A549 (cell line): ENCODE measurements at regions not wholly inside any gene's neighbourhood (a gene's known extent, or its start where the extent isn't known, plus 50 kb on each side); places are given as distances from the start of the nearest gene placed in this dataset.
A peak's percentile ranks its signal among the peaks of the same experiment; 100 is the strongest.
"Not testable (repeated sequence)": the region's sequence is repeated elsewhere in the genome, so short reads cannot be mapped to it uniquely, and the experiment has no call there.

Experiments used
- ATAC-seq, 2 experiments: fragments of 200-7000 bp in 1 of 2; fragments of >200 bp in 1 of 2; cut with Nextera tagmentation in 1 of 2; cut with Tn5 transposase in 1 of 2; 3 replicates each; pipeline versions ENCODE4 v1.8.0 to v1.9.1; 2018 to 2020; ENCODE audit warnings: mild to moderate bottlenecking in 1 of 2, moderate library complexity in 1 of 2
- CTCF ChIA-PET: fragments of 300-600 bp; sonication (Branson Sonifier 250); formaldehyde crosslinking; extraction: SDS; loops from one replicate; lab custom pipeline; 2021; ENCODE audit warnings: antibody characterized with exemption, inconsistent platforms; lab: Yijun Ruan, JAX
- POLR2A ChIA-PET: fragments of 350-600 bp; formaldehyde crosslinking; extraction: SDS; loops from one replicate; lab custom pipeline; 2021; ENCODE audit warnings: antibody characterized with exemption, inconsistent platforms; lab: Yijun Ruan, JAX
- DNase-seq, 2 experiments: peaks; one replicate each; pipeline versions ENCODE4 v3.0.0 to v3.0.0-alpha.2; 2011 to 2016; ENCODE audit warnings: low read depth in 1 of 2, low spot score in 1 of 2
- FAIRE-seq: peaks from 2 replicates; lab custom pipeline; 2011; peaks lifted over from hg19 to GRCh38; lab: Jason Lieb, UNC
- H3K27ac ChIP-seq, 2 experiments: fragments of >200 bp; sonication (Bioruptor Twin); formaldehyde crosslinking; 3 replicates each; pipeline ENCODE4 v1.5.1; 2016 to 2017
- H3K4me1 ChIP-seq: fragments of >200 bp; sonication (Bioruptor Twin); formaldehyde crosslinking; 3 replicates; pipeline ENCODE4 v1.6.1; 2016
- H3K4me2 ChIP-seq: fragments of >200 bp; sonication (Bioruptor Twin); formaldehyde crosslinking; 3 replicates; pipeline ENCODE4 v1.6.1; 2016
- H3K4me3 ChIP-seq: fragments of >200 bp; sonication (Bioruptor Twin); formaldehyde crosslinking; 3 replicates; pipeline ENCODE4 v1.5.1; 2016
- H3K9me3 ChIP-seq: fragments of >200 bp; sonication (Bioruptor Twin); formaldehyde crosslinking; 3 replicates; pipeline ENCODE4 v1.6.1; 2016
- ATOH8 ChIP-seq: fragments of 250-450 bp; sonication (Bioruptor Pico); IDR thresholded peaks from 2 replicates; pipeline ENCODE4 v1.5.0; 2020; ENCODE audit warnings: low read depth, mild to moderate bottlenecking, moderate library complexity
- BCL3 ChIP-seq: fragments of >200 bp; sonication (Bioruptor Twin); formaldehyde crosslinking; IDR thresholded peaks from 3 replicates; pipeline ENCODE4 v1.6.1; 2016
- CEBPB ChIP-seq, 2 experiments: fragments of >200 bp in 1 of 2; sonication (Bioruptor Twin) in 1 of 2; formaldehyde crosslinking in 1 of 2; IDR thresholded peaks; 2 replicates each; pipeline ENCODE4 v1.6.1; 2012 to 2016
- CHD4 ChIP-seq: fragments of 200-600 bp; sonication (generic); IDR thresholded peaks from 2 replicates; pipeline ENCODE4 v1.6.1; 2016; ENCODE audit warnings: antibody characterized with exemption, mild to moderate bottlenecking, borderline replicate concordance
- EP300 ChIP-seq, 2 experiments: fragments of >200 bp; sonication (Bioruptor Twin); formaldehyde crosslinking; IDR thresholded peaks; 2 replicates in 1 of 2; 3 replicates in 1 of 2; pipeline ENCODE4 v1.6.1; 2016 to 2017
- FOSB ChIP-seq: fragments of 250-450 bp; sonication (Bioruptor Pico); IDR thresholded peaks from 2 replicates; pipeline ENCODE4 v1.5.0; 2020; ENCODE audit warnings: mild to moderate bottlenecking, moderate library complexity
- FOSL2 ChIP-seq, 2 experiments: fragments of 450-650 bp in 1 of 2; fragments of >200 bp in 1 of 2; sonication (Bioruptor Twin) in 1 of 2; formaldehyde crosslinking; IDR thresholded peaks; 2 replicates each; pipeline versions ENCODE4 v1.5.0 to v1.6.1; 2016 to 2020; ENCODE audit warnings: mild to moderate bottlenecking in 1 of 2, moderate library complexity in 1 of 2
- FOXS1 ChIP-seq: fragments of 250-450 bp; sonication (Bioruptor Pico); IDR thresholded peaks from 2 replicates; pipeline ENCODE4 v1.5.0; 2020; ENCODE audit warnings: mild to moderate bottlenecking, moderate library complexity
- HEYL ChIP-seq: fragments of 250-450 bp; sonication (Bioruptor Pico); IDR thresholded peaks from 2 replicates; pipeline ENCODE4 v1.8.0; 2021; ENCODE audit warnings: mild to moderate bottlenecking, moderate library complexity
- HOXA7 ChIP-seq: fragments of 250-450 bp; sonication (Bioruptor Pico); IDR thresholded peaks from 2 replicates; pipeline ENCODE4 v1.5.0; 2020; ENCODE audit warnings: mild to moderate bottlenecking, moderate library complexity
- HOXB13 ChIP-seq: fragments of 250-450 bp; sonication (Bioruptor Pico); IDR thresholded peaks from 2 replicates; pipeline ENCODE4 v1.5.0; 2020; ENCODE audit warnings: low read depth, mild to moderate bottlenecking, moderate library complexity
- HOXB5 ChIP-seq: fragments of 250-450 bp; sonication (Bioruptor Pico); IDR thresholded peaks from 2 replicates; pipeline ENCODE4 v1.5.0; 2020; ENCODE audit warnings: mild to moderate bottlenecking, moderate library complexity
- JUN ChIP-seq, 2 experiments: fragments of >200 bp; sonication (Bioruptor Twin); formaldehyde crosslinking; IDR thresholded peaks; 2 replicates in 1 of 2; 3 replicates in 1 of 2; pipeline ENCODE4 v1.6.1; 2016 to 2017
- JUNB ChIP-seq: fragments of >200 bp; sonication (Bioruptor Twin); formaldehyde crosslinking; IDR thresholded peaks from 2 replicates; pipeline ENCODE4 v1.6.1; 2016
- MAX ChIP-seq: IDR thresholded peaks from 2 replicates; pipeline ENCODE4 v1.6.1; 2012
- NFE2L2 ChIP-seq: fragments of 150-350 bp; conservative IDR thresholded peaks from 2 replicates; pipeline ENCODE4 v1.6.1; 2014; ENCODE audit warnings: low read length
- NPAS2 ChIP-seq: fragments of 250-450 bp; sonication (Bioruptor Pico); IDR thresholded peaks from 2 replicates; pipeline ENCODE4 v1.8.0; 2022; ENCODE audit warnings: mild to moderate bottlenecking, moderate library complexity, borderline replicate concordance
- NR3C1 ChIP-seq: fragments of >200 bp; sonication (Bioruptor Twin); formaldehyde crosslinking; IDR thresholded peaks from 3 replicates; pipeline ENCODE4 v1.6.1; 2017
- RAD21 ChIP-seq, 2 experiments: fragments of >200 bp in 1 of 2; sonication (Bioruptor Twin) in 1 of 2; formaldehyde crosslinking in 1 of 2; IDR thresholded peaks in 1 of 2; conservative IDR thresholded peaks in 1 of 2; 2 replicates in 1 of 2; 3 replicates in 1 of 2; pipeline ENCODE4 v1.6.1; 2012 to 2018; ENCODE audit warnings: inconsistent platforms in 1 of 2
- RCOR1 ChIP-seq: fragments of 150-350 bp; IDR thresholded peaks from 2 replicates; pipeline ENCODE4 v1.6.1; 2014; ENCODE audit warnings: antibody characterized with exemption, low read length, low read depth
- SREBF2 ChIP-seq: fragments of 450-650 bp; IDR thresholded peaks from 2 replicates; pipeline ENCODE4 v1.6.1; 2014; ENCODE audit warnings: mild to moderate bottlenecking, moderate library complexity
- ZC3H11A ChIP-seq: fragments of 450-650 bp; IDR thresholded peaks from 2 replicates; pipeline ENCODE4 v1.6.1; 2014; ENCODE audit warnings: antibody characterized with exemption, mild to moderate bottlenecking
- ZSCAN20 ChIP-seq: fragments of 250-450 bp; sonication (Bioruptor Pico); IDR thresholded peaks from 2 replicates; pipeline ENCODE4 v1.8.0; 2022; ENCODE audit warnings: mild to moderate bottlenecking, moderate library complexity
- WGBS: methylation state at CpG from one replicate; pipeline ENCODE4 v1.1.6; 2017; ENCODE audit errors: missing lambda C conversion rate; 5-methylcytosine and 5-hydroxymethylcytosine counted together
- TF ChIP-seq, protein P1 (sequence below): fragments of >200 bp; sonication (Bioruptor Twin); formaldehyde crosslinking; IDR thresholded peaks from 3 replicates; pipeline ENCODE4 v1.5.1; 2016
- TF ChIP-seq, protein P2 (sequence below): IDR thresholded peaks from 2 replicates; pipeline ENCODE4 v1.6.1; 2012; ENCODE audit warnings: low read depth, borderline replicate concordance

DNA sequence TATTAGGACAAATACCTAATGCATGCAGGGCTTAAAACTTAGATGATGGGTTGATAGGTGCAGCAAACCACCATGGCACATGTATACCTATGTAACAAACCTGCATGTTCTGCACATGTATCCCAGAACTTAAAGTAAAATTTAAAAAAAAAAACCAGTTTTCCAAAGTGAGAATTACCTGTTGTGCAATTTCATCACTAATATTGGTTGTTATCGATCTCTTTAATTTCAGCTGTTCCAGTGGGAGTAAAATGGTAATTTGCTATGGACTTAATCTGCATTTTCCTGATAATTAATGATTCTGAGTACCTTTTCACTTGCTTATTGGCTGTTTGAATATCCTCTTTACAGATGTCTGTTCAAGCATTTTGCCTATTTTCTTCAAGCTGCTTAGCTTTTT is 69.6 kb upstream of the RXFP1 start:
- CTCF ChIA-PET, POLR2A ChIA-PET, FAIRE-seq, H3K9me3 ChIP-seq, H3K4me3 ChIP-seq, H3K27ac ChIP-seq, H3K4me2 ChIP-seq, H3K4me1 ChIP-seq, ATAC-seq, DNase-seq: not testable (repeated sequence)
- 47% methylated on average over 1 of the region's 1 CpG for WGBS
- TF ChIP-seq CEBPB (IDR thresholded peaks at IDR 0.05) = 0 out of 4 replicates have a peak, but pooled peaks of 1 of the 2 experiments have one; percentile 8

DNA sequence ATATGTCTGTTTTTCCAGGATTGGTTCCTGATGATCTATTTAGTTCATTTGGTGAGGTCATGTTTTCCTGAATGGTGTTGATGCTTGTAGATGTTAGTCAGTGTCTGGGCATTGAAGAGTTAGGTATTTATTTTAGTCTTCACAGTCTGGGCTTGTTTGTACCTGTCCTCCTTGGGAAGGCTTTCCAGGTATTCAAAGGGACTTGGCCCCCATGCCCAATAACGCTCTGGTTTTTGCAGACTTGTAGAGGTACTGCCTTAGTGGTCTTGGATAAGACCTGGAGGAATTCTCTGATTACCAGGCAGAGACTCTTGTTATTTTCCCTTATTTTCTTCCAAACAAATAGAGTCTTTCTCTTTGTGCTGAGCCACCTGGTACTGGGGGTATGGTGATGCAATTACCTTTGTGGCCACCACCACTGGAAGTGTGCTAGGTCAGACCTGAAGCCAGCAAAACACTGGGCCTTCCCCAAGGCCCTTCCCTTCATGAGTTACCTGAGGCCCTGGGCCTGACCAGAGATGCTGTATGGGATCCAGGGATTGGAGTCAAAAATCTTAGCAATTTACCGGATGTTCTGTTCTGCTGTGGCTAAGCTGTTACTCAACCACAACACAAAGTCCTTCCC is 63.3 kb upstream of the RXFP1 start:
- no peak for TF ChIP-seq ZSCAN20 (CRISPR knock-in tag)
- no peak for TF ChIP-seq NPAS2 (CRISPR knock-in tag)
- no peak for TF ChIP-seq FOSL2 (IDR thresholded peaks at IDR 0.05)
- no peak for TF ChIP-seq FOSL2 (CRISPR knock-in tag; IDR thresholded peaks at IDR 0.05)
- TF ChIP-seq, protein P1, sequence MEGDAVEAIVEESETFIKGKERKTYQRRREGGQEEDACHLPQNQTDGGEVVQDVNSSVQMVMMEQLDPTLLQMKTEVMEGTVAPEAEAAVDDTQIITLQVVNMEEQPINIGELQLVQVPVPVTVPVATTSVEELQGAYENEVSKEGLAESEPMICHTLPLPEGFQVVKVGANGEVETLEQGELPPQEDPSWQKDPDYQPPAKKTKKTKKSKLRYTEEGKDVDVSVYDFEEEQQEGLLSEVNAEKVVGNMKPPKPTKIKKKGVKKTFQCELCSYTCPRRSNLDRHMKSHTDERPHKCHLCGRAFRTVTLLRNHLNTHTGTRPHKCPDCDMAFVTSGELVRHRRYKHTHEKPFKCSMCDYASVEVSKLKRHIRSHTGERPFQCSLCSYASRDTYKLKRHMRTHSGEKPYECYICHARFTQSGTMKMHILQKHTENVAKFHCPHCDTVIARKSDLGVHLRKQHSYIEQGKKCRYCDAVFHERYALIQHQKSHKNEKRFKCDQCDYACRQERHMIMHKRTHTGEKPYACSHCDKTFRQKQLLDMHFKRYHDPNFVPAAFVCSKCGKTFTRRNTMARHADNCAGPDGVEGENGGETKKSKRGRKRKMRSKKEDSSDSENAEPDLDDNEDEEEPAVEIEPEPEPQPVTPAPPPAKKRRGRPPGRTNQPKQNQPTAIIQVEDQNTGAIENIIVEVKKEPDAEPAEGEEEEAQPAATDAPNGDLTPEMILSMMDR = no peak
- no peak for TF ChIP-seq RCOR1
- no peak for TF ChIP-seq JUN (IDR thresholded peaks at IDR 0.05)
- no peak for TF ChIP-seq FOXS1 (CRISPR knock-in tag)
- no peak for TF ChIP-seq RAD21 (conservative IDR thresholded peaks at IDR 0.05 in 1 of 2, IDR thresholded peaks at IDR 0.05 in 1 of 2)
- no peak for TF ChIP-seq HOXA7
- no peak for TF ChIP-seq CHD4
- no peak for TF ChIP-seq HEYL (CRISPR knock-in tag)
- TF ChIP-seq BCL3 = no peak
- POLR2A ChIA-PET = no interaction called here
- H3K4me2 ChIP-seq = no peak overlapping the region
- WGBS = 64% methylated on average over 2 of the region's 2 CpGs
- no peaks in the 10 kb centered on the region for H3K9me3 ChIP-seq
- no peak for FAIRE-seq
- H3K4me3 ChIP-seq = no peak overlapping the region
- DNase-seq = no peak
- no peak overlapping the region for H3K27ac ChIP-seq
- H3K4me1 ChIP-seq = no peaks in the 10 kb centered on the region
- no peak for ATAC-seq
- CTCF ChIA-PET = no interaction called here

GRCh38 chr4:158459085-158459820 is 62.4 kb upstream of the RXFP1 start:
- CTCF ChIA-PET = no interaction called here
- FAIRE-seq = no peak
- peak in 1 of 2 experiments; percentile 14 for DNase-seq
- Histone ChIP-seq H3K9me3 (no peaks in the 10 kb centered on the region), H3K27ac (no peak overlapping the region), H3K4me3 (no peak overlapping the region), H3K4me1 (no peaks in the 10 kb centered on the region), H3K4me2 (no peak overlapping the region)
- no peak for ATAC-seq
- TF ChIP-seq, protein P2, sequence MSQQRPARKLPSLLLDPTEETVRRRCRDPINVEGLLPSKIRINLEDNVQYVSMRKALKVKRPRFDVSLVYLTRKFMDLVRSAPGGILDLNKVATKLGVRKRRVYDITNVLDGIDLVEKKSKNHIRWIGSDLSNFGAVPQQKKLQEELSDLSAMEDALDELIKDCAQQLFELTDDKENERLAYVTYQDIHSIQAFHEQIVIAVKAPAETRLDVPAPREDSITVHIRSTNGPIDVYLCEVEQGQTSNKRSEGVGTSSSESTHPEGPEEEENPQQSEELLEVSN = no peak
- TF ChIP-seq JUN (IDR thresholded peaks at IDR 0.05) (no peak), HOXB5 (CRISPR knock-in tag) (no peak), JUNB (no peak), ZSCAN20 (CRISPR knock-in tag) (no peak), RAD21 (conservative IDR thresholded peaks at IDR 0.05 in 1 of 2, IDR thresholded peaks at IDR 0.05 in 1 of 2) (no peak), NFE2L2 (no peak), HOXB13 (CRISPR knock-in tag) (no peak), SREBF2 (no peak), ZC3H11A (no peak), EP300 (IDR thresholded peaks at IDR 0.05) (no peak), CEBPB (IDR thresholded peaks at IDR 0.05) (no peak), ATOH8 (CRISPR knock-in tag) (no peak), MAX (no peak), NR3C1 (no peak), RCOR1 (no peak), FOSB (no peak)
- POLR2A ChIA-PET = no interaction called here
